Activated T-helper 2 cell treated with anti-CD3 and anti-CD28 coated beads, Interferon-gamma antibody, Interleukin-2, Interleukin-4, amounts not matched to agents 10 μg/mL and 5 μg/mL and 100 μg/mL, durations not matched to agents 14 hours and 24 hours and 36 hours (primary cell): ENCODE measurements at regions not wholly inside any gene's neighbourhood (a gene's known extent, or its start where the extent isn't known, plus 50 kb on each side); places are given as distances from the start of the nearest gene placed in this dataset.
A peak's percentile ranks its signal among the peaks of the same experiment; 100 is the strongest.

Experiments
- DNase-seq: peaks from one replicate; pipeline ENCODE4 v3.0.0; 2021; ENCODE audit warnings: low spot score
- H3K27ac Mint-ChIP-seq: one replicate; pipeline ENCODE4 v1.8.0; 2021; ENCODE audit warnings: mixed read lengths
- H3K27me3 Mint-ChIP-seq: one replicate; pipeline ENCODE4 v1.8.0; 2021; ENCODE audit warnings: low read depth, mixed read lengths
- H3K36me3 Mint-ChIP-seq: one replicate; pipeline ENCODE4 v1.8.0; 2021; ENCODE audit warnings: low read depth, mixed read lengths
- H3K4me1 Mint-ChIP-seq: one replicate; pipeline ENCODE4 v1.8.0; 2021; ENCODE audit warnings: low read depth, mixed read lengths
- H3K4me3 Mint-ChIP-seq: one replicate; pipeline ENCODE4 v1.8.0; 2021; ENCODE audit warnings: low read depth, mild to moderate bottlenecking, moderate library complexity, mixed read lengths
- H3K9me3 Mint-ChIP-seq: one replicate; pipeline ENCODE4 v1.8.0; 2021; ENCODE audit warnings: mixed read lengths
- intact Hi-C: fragments of 100-400 bp; cut with micrococcal nuclease; formaldehyde crosslinking; loops from one replicate; pipeline ENCODE4 v1.15.1; 2023

GRCh38 chr4:35734381-35735098 lies 509.8 kb downstream of the ARAP2 start:
- H3K4me1 Mint-ChIP-seq = no peaks in the 10 kb centered on the region
- no peaks in the 10 kb centered on the region for H3K9me3 Mint-ChIP-seq
- no peak overlapping the region for H3K4me3 Mint-ChIP-seq
- intact Hi-C loops = no loop called here
- no peak for DNase-seq
- H3K27ac Mint-ChIP-seq = no peak overlapping the region
- no peaks in the 10 kb centered on the region for H3K36me3 Mint-ChIP-seq
- H3K27me3 Mint-ChIP-seq = no peaks in the 10 kb centered on the region

- intact Hi-C loops = no loop called here
- Mint-ChIP-seq H3K27ac (no peak overlapping the region), H3K4me3 (no peak overlapping the region), H3K4me1 (no peaks in the 10 kb centered on the region), H3K27me3 (no peaks in the 10 kb centered on the region), H3K9me3 (peaks cover 7% of the 10 kb centered on the region), H3K36me3 (no peaks in the 10 kb centered on the region)
- DNase-seq = no peak
Measured at GRCh38 chr4:35739308-35739707, 505.0 kb downstream of the ARAP2 start.

GRCh38 chr4:35754047-35754446 lies 490.3 kb downstream of the ARAP2 start:
- Mint-ChIP-seq H3K4me3 (no peak overlapping the region), H3K27me3 (no peaks in the 10 kb centered on the region), H3K36me3 (no peaks in the 10 kb centered on the region), H3K4me1 (no peaks in the 10 kb centered on the region), H3K9me3 (no peaks in the 10 kb centered on the region), H3K27ac (no peak overlapping the region)
- intact Hi-C loops = no loop called here
- DNase-seq = no peak

- DNase-seq = no peak
- H3K36me3 Mint-ChIP-seq = no peaks in the 10 kb centered on the region
- intact Hi-C loops = no loop called here
- no peak overlapping the region for H3K4me3 Mint-ChIP-seq
- H3K27ac Mint-ChIP-seq = no peak overlapping the region
- H3K4me1 Mint-ChIP-seq = no peaks in the 10 kb centered on the region
- H3K27me3 Mint-ChIP-seq = no peaks in the 10 kb centered on the region
- no peaks in the 10 kb centered on the region for H3K9me3 Mint-ChIP-seq
Measured at GRCh38 chr4:35757836-35758235, 486.5 kb downstream of the ARAP2 start.

- H3K27ac Mint-ChIP-seq = no peak overlapping the region
- no peaks in the 10 kb centered on the region for H3K4me1 Mint-ChIP-seq
- no peak overlapping the region for H3K4me3 Mint-ChIP-seq
- H3K36me3 Mint-ChIP-seq = no peaks in the 10 kb centered on the region
- H3K27me3 Mint-ChIP-seq = no peaks in the 10 kb centered on the region
- H3K9me3 Mint-ChIP-seq = no peaks in the 10 kb centered on the region
- no peak for DNase-seq
- intact Hi-C loops = no loop called here
Measured at GRCh38 chr4:35760807-35761206, 483.5 kb downstream of the ARAP2 start.

- H3K4me1 Mint-ChIP-seq = no peaks in the 10 kb centered on the region
- no peaks in the 10 kb centered on the region for H3K9me3 Mint-ChIP-seq
- intact Hi-C loops = no loop called here
- H3K36me3 Mint-ChIP-seq = no peaks in the 10 kb centered on the region
- H3K27me3 Mint-ChIP-seq = no peaks in the 10 kb centered on the region
- H3K4me3 Mint-ChIP-seq = no peak overlapping the region
- DNase-seq = no peak
- no peak overlapping the region for H3K27ac Mint-ChIP-seq
Measured at GRCh38 chr4:35771571-35771970, 472.7 kb downstream of the ARAP2 start.

GRCh38 chr4:35772291-35772690 lies 472.0 kb downstream of the ARAP2 start:
- no peaks in the 10 kb centered on the region for H3K36me3 Mint-ChIP-seq
- no peaks in the 10 kb centered on the region for H3K4me1 Mint-ChIP-seq
- no peaks in the 10 kb centered on the region for H3K9me3 Mint-ChIP-seq
- DNase-seq = no peak
- H3K27ac Mint-ChIP-seq = no peak overlapping the region
- intact Hi-C loops = no loop called here
- no peaks in the 10 kb centered on the region for H3K27me3 Mint-ChIP-seq
- no peak overlapping the region for H3K4me3 Mint-ChIP-seq

GRCh38 chr4:35789899-35790574 lies 454.3 kb downstream of the ARAP2 start:
- DNase-seq = no peak
- Mint-ChIP-seq H3K4me3 (no peak overlapping the region), H3K27ac (peak overlapping the region; percentile 42), H3K36me3 (no peaks in the 10 kb centered on the region), H3K27me3 (no peaks in the 10 kb centered on the region), H3K9me3 (peaks cover 2% of the 10 kb centered on the region), H3K4me1 (no peaks in the 10 kb centered on the region)
- intact Hi-C loops = no loop called here

GRCh38 chr4:35793045-35793722 lies 451.1 kb downstream of the ARAP2 start:
- Mint-ChIP-seq H3K27me3 (no peaks in the 10 kb centered on the region), H3K4me3 (no peak overlapping the region), H3K9me3 (peaks cover 10% of the 10 kb centered on the region), H3K4me1 (no peaks in the 10 kb centered on the region), H3K27ac (no peak overlapping the region), H3K36me3 (no peaks in the 10 kb centered on the region)
- DNase-seq = no peak
- intact Hi-C loops = no loop called here

- H3K36me3 Mint-ChIP-seq = no peaks in the 10 kb centered on the region
- H3K9me3 Mint-ChIP-seq = peaks cover 10% of the 10 kb centered on the region
- DNase-seq = no peak
- no peak overlapping the region for H3K27ac Mint-ChIP-seq
- no peaks in the 10 kb centered on the region for H3K27me3 Mint-ChIP-seq
- no peaks in the 10 kb centered on the region for H3K4me1 Mint-ChIP-seq
- no peak overlapping the region for H3K4me3 Mint-ChIP-seq
- intact Hi-C loops = no loop called here
Measured at GRCh38 chr4:35793766-35794165, 450.5 kb downstream of the ARAP2 start.

GRCh38 chr4:35800669-35801068 lies 443.6 kb downstream of the ARAP2 start:
- Mint-ChIP-seq H3K4me1 (no peaks in the 10 kb centered on the region), H3K27me3 (no peaks in the 10 kb centered on the region), H3K4me3 (no peak overlapping the region), H3K27ac (no peak overlapping the region), H3K9me3 (peaks cover 6% of the 10 kb centered on the region), H3K36me3 (no peaks in the 10 kb centered on the region)
- DNase-seq = no peak
- intact Hi-C loops = no loop called here

- intact Hi-C loops = no loop called here
- Mint-ChIP-seq H3K27me3 (no peaks in the 10 kb centered on the region), H3K9me3 (no peaks in the 10 kb centered on the region), H3K27ac (no peak overlapping the region), H3K4me1 (no peaks in the 10 kb centered on the region), H3K4me3 (no peak overlapping the region), H3K36me3 (no peaks in the 10 kb centered on the region)
- DNase-seq = no peak
Measured at GRCh38 chr4:35802644-35803043, 441.7 kb downstream of the ARAP2 start.

GRCh38 chr4:35818520-35818919 lies 425.8 kb downstream of the ARAP2 start:
- H3K27me3 Mint-ChIP-seq = no peaks in the 10 kb centered on the region
- intact Hi-C loops = no loop called here
- no peaks in the 10 kb centered on the region for H3K9me3 Mint-ChIP-seq
- no peaks in the 10 kb centered on the region for H3K36me3 Mint-ChIP-seq
- no peak overlapping the region for H3K27ac Mint-ChIP-seq
- H3K4me3 Mint-ChIP-seq = no peak overlapping the region
- DNase-seq = no peak
- no peaks in the 10 kb centered on the region for H3K4me1 Mint-ChIP-seq
